Erythroblast (primary cell): ENCODE measurements at regions not wholly inside any gene's neighbourhood (a gene's known extent, or its start where the extent isn't known, plus 50 kb on each side); places are given as distances from the start of the nearest gene placed in this dataset.

Experiments used
- GATA1 ChIP-seq: IDR thresholded peaks from 2 replicates; pipeline ENCODE4 v1.6.1; 2011; ENCODE audit warnings: low read depth, mild to moderate bottlenecking, control low read depth, low read length, moderate library complexity
- POLR2A ChIP-seq: IDR thresholded peaks from 2 replicates; pipeline ENCODE4 v1.6.1; 2011; ENCODE audit warnings: mild to moderate bottlenecking, low read length

- TF ChIP-seq POLR2A (no peak), GATA1 (no peak)
These were observed 137.4 kb upstream of the MYCN start for GRCh38 chr2:15802657-15803542.
